ENCODE measurements at regions not wholly inside any gene's neighbourhood (a gene's known extent, or its start where the extent isn't known, plus 50 kb on each side); places are given as distances from the start of the nearest gene placed in this dataset.
A peak's percentile ranks its signal among the peaks of the same experiment; 100 is the strongest.
"Not testable (repeated sequence)": the region's sequence is repeated elsewhere in the genome, so short reads cannot be mapped to it uniquely, and the experiment has no call there.

DNA sequence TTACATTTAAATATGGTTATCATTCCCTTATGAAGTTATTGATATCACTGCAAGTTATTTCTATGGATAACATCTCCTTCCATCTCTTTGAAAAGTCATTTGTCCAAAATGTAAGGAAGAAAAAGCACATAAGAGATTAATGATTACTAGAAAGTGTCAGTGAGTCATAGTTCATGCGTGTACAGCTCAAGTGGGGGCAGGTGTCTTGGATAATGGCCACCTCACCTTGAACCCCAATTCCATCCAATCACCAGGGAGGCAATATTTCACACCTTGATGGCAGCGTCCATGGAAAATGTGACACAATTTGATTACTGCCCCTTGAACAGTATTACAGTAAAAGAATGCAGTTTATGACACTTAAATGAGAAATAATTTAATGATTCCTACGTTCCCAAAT, 358.3 kb upstream of the SOX9 start:
- DNase-seq = no peak

DNA sequence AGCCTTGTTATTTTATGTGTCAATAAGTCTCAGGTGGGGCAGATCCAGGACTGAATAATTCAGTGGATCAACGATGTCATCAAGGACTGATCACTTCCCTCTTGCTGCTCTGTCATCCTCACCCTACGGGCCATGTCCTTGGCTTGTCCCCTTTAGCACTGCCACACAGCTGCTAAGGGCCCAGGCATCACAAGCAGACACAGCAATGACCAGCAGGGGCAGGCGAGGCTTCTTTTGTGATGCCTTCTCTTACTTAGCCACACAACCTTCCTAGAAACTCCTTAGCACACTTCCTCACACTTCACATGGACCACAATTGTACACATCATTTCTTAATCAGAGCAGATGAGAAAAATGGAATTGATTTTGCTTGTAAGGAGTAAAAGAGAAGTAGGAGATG, 356.3 kb upstream of the SOX9 start:
- peak; percentile 5 for DNase-seq

DNA sequence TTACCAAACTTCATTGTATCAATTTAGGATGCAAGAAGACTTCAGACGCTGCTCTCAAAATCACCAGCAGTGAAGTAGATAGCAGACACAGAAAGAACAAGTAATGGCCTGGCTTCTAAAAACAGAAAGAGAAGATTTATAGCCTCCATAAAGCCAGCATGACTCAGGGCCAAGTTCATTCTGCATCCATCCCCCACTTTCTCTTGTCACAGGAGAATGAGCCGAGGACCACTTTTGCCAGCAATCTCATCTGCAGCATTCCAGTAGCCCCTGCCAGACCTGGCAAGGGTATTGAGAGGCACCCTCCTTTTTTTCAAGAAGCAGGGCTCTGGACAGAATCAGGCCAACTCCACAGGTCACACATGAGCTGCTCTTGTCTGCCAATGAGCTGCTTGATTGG, 355.4 kb upstream of the SOX9 start:
- peak; percentile 48 for DNase-seq

DNA sequence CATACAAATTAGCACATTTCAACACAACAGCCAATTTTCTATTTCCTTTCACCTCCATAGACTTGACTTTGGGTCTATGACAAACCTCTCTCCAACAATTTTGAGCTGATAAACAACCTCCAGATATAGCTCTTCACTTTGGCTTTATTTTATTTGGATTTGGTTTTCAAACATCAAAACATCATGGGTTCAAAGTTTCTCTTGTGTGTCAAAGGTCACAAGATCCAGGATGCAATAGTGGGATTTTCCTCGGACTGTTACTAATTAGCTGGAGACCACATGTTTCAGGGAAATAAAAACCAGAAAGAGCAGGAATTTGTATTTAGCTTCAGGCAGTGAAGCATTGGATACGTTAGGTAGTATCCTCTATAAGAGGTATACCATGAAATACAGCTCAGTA, 351.0 kb upstream of the SOX9 start:
- DNase-seq = no peak

DNA sequence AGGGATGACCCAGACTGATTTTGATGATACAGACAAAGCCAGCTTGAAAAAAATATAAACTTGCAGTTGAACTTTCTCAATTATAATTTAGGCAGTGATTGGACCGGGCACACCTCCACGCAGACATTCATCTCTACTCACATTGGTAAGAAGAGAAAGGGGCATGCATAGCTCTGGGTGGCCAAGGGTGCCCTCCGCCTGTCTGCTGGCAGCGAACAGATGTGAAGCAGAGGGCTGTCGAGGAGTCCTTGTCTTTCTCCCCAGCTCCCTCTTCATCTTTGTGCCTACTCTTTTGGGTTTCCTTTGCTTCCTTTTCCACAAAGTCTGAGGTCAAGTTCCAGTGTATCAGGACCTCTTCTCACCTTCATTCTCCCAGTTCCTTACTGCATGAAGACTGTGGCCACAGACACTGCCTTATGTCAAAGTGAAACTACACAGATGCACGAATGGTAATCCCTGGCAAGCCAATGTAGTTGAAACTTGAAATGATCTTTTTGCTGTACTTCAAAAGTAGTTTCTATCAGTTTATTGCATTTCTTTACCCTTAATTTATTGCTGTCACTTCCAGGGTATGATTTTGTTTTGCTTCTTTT, 343.7 kb upstream of the SOX9 start:
- DNase-seq = no peak

- no peak for DNase-seq
Observed at GRCh38 chr17:71779482-71779881, 341.3 kb upstream of the SOX9 start.

- DNase-seq = no peak
Observed at GRCh38 chr17:71780596-71780995, 340.2 kb upstream of the SOX9 start.

GRCh38 chr17:71782021-71782420, 338.8 kb upstream of the SOX9 start:
- not testable (repeated sequence) for DNase-seq

DNA sequence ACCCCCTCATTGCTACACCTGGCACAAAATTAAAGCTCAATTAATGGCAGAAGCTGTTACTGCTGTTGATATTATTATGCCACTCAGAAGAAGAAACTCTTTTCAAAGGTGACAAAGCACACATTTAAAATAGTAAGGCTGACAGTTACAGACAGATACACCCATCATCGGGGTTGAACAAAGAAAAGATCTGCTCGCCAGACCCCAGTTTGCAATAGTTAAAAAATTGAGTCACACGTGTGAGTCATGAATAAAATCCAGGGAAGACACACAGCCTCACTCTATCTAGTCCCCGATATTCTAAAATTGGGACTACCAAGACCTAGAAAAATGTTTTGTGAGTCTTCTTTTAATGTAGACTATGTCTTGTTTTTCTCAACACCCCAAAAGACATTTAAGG, 330.0 kb upstream of the SOX9 start:
- peak; percentile 65 for DNase-seq

DNA sequence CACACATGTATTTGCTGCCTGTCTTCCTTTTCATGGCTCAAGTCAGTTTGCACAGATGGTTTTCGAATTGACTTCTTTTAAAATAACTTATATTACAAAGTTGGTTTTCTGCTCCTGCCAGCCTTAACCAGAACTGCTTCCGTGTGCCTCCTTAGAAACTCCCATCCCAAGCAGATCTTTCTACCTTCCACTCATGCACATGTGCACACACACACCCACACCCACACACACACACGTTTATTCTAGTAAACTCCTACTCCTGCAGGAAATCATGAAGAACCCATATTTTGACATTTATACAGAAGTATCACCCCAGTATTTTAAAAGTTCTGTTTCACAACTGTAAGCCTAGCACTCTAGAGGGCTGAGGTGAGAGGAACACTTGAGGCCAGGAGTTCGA, 329.5 kb upstream of the SOX9 start:
- DNase-seq = no peak

- peak; percentile 88 for DNase-seq
Observed at GRCh38 chr17:71792966-71793365, 327.9 kb upstream of the SOX9 start.

- no peak for DNase-seq
Observed at GRCh38 chr17:71793518-71793917, 327.3 kb upstream of the SOX9 start.

- DNase-seq = no peak
Observed at GRCh38 chr17:71798701-71799100, 322.1 kb upstream of the SOX9 start.

- DNase-seq = no peak
Observed at GRCh38 chr17:71799657-71800056, 321.2 kb upstream of the SOX9 start.

- peak; percentile 51 for DNase-seq
Observed at GRCh38 chr17:71801301-71801700, 319.5 kb upstream of the SOX9 start.

GRCh38 chr17:71802663-71803062, 318.2 kb upstream of the SOX9 start:
- DNase-seq = no peak

DNA sequence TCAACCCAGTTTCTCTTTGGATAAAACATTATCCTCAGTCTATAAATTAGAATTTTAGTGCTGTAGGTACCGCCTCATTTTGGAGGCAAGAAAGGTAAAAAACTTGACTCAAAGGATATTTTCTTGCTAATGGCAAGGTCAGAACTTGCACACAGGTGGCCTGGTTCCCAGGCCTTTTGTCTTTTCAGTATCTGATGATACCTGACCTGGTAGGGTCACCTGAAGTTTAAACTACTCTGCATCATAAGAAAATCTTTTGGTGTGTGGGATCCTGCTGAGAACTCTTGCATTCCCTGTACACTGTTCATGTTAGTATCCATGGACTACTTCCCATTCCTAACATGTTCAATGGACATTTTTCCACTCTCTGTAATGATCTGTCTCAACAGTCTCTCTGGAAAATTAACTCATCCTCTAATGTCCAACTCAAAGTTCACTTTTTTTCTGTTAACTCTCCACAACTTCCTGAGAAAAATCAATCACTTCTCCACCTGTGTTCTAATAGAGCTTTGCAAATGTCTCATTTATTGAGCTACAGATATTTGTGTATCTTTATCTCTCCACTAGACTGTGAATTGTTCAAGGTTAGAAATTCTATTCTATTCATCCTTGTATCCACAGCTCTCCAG, 317.1 kb upstream of the SOX9 start:
- DNase-seq = no peak

DNA sequence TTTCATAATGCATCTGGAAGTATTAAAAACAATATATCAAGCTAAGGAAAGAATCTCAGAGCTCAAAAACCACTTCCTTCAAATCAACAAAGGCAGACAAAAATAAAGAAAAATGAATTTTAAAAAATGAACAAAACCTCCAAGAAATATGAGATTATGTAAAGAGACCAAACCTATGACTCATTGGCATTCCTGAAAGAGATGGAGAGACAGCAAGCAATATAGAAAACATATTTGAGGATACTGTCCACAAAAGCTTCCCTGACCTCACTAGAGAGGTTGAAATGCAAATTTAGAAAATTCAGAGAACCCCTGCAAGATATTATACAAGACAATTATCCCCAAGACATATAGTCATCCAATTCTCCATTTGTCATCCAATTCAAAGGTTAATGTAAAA, 311.3 kb upstream of the SOX9 start:
- peak; percentile 45 for DNase-seq

DNA sequence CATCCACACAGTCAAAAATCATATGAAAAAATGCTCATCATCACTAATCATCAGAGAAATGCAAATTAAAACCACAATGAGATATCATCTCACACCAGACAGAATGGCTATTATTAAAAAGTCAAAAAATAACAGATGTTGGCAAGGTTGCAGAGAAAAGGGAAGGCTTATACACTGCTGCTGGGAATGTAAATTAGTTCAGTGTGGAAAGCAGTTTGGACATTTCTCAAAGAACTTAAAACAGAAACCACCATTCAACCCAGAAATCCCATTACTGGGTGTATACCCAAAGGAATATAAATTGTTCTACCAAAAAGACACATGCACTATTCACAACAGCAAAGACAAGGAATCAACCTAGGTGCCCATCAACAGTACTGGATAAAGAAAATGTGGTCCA, 307.0 kb upstream of the SOX9 start:
- peak; percentile 55 for DNase-seq

DNA sequence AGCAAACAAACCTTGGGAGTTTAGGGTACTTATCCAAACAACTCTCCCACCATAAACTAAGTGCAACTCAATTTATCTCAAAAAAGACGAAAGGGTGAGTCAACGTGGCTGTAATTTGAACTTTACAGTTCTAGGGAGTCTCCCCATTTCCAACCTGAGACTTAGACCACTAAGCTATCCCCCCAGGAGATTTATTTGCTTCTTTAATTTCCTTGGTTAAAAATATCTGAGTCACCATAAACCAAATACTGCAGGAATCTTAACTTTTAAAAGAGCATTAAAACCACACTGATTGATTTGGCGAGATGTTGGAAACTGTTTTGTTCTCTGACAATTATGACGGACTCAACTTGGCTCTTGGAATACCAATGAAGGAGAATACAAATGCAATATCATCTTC, 299.3 kb upstream of the SOX9 start:
- DNase-seq = peak; percentile 84

- DNase-seq = no peak
Observed at GRCh38 chr17:71824671-71825070, 296.1 kb upstream of the SOX9 start.

DNA sequence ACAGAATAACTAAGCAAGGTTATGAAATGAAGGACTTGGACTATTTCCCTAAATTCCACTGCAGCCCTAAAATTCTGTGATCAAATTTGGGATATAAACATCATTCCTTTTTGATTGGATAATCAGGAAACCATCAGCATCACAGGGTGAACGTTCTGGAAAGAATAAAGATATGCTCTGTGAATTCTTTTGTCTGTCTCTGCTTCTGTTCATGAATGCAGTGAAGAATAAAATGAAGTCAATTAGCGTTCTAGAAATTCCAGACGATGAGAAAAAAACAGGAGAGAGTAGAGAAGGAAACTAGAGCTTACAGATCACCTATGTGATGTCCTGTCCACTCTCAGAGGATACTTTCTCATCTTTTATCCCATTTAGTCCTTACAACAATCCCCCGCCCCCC, 295.1 kb upstream of the SOX9 start:
- DNase-seq = peak; percentile 35

GRCh38 chr17:71828182-71828596, 292.6 kb upstream of the SOX9 start:
- DNase-seq = peak; percentile 85

GRCh38 chr17:71830866-71831265, 290.0 kb upstream of the SOX9 start:
- DNase-seq = no peak

DNA sequence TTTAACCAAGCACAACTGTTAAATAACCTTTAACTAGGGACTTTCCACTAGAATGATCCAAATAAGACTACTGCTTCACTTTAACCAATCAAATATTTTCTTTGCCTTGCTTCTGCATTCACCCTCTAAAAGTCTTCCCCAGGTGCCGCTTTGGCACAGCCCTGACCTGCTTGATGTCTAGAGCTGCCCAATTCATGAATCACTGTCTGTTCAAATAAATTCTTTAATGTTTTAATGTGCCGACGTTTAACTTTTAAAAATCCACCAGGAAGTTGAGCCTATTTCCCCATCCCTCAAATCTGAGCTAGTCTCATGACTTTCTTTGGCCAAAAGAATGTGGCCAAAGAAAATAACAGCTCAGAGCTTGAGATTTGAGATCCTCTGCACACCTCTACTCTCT, 277.8 kb upstream of the SOX9 start:
- no peak for DNase-seq

All from fibroblast of skin of right biceps (primary cell).